Panc1 (cell line): ENCODE measurements at regions not wholly inside any gene's neighbourhood (a gene's known extent, or its start where the extent isn't known, plus 50 kb on each side); places are given as distances from the start of the nearest gene placed in this dataset.

Experiments used
- ATAC-seq: fragments of 200-7000 bp; cut with Tn5 transposase; 2 replicates; pipeline ENCODE4 v1.9.1; 2020; ENCODE audit warnings: mild to moderate bottlenecking, moderate library complexity
- BruUV-seq: library from RNA; stranded (reverse); fragments of 400-500 nt; replicated peaks from 2 replicates; lab custom pipeline; 2021; lab: Mats Ljungman, UMichigan
- CTCF ChIA-PET: fragments of 300-600 bp; sonication (Branson Sonifier 250); formaldehyde crosslinking; loops from one replicate; lab custom pipeline; 2022; ENCODE audit warnings: antibody characterized with exemption; lab: Charles Lee
- POLR2A ChIA-PET: fragments of 300-600 bp; sonication (Branson Sonifier 250); formaldehyde crosslinking; loops from one replicate; lab custom pipeline; 2022; ENCODE audit warnings: antibody characterized with exemption; lab: Charles Lee
- DNase-seq: peaks from one replicate; pipeline ENCODE4 v3.0.0-alpha.2; 2010; ENCODE audit warnings: low read depth, low spot score
- H3K27ac ChIP-seq: 2 replicates; pipeline ENCODE4 v1.5.1; 2011; ENCODE audit warnings: mild to moderate bottlenecking, low read length, inconsistent platforms
- H3K27me3 ChIP-seq: fragments of 200-500 bp; sonication (Bioruptor generic); 2 replicates; pipeline ENCODE4 v1.6.0; 2014; ENCODE audit warnings: low read length, inconsistent platforms; ENCODE audit not compliant: control insufficient read depth, insufficient read depth
- H3K36me3 ChIP-seq: fragments of 200-500 bp; sonication (Bioruptor generic); 2 replicates; pipeline ENCODE4 v1.5.1; 2014; ENCODE audit warnings: inconsistent platforms, mild to moderate bottlenecking, low read length, moderate library complexity; ENCODE audit not compliant: control insufficient read depth, insufficient read depth
- H3K4me1 ChIP-seq: 2 replicates; pipeline ENCODE4 v1.5.1; 2011; ENCODE audit warnings: inconsistent platforms, mild to moderate bottlenecking, low read length, moderate library complexity; ENCODE audit not compliant: control insufficient read depth, insufficient read depth
- H3K4me3 ChIP-seq, 2 experiments: 2 replicates each; pipeline ENCODE4 v1.5.1; 2011 to 2012; ENCODE audit warnings: low read depth in 2 of 2, low read length in 2 of 2, mild to moderate bottlenecking in 2 of 2, inconsistent platforms in 1 of 2, moderate library complexity in 1 of 2
- H3K9me3 ChIP-seq: fragments of 200-500 bp; sonication (Bioruptor generic); 2 replicates; pipeline ENCODE4 v1.5.1; 2014; ENCODE audit warnings: low read depth, mild to moderate bottlenecking, inconsistent platforms, low read length, moderate library complexity; ENCODE audit not compliant: control insufficient read depth, insufficient read depth
- POLR2AphosphoS5 ChIP-seq: IDR thresholded peaks from 2 replicates; pipeline ENCODE4 v1.6.1; 2012; ENCODE audit warnings: mild to moderate bottlenecking, low read depth, low read length, moderate library complexity
- SIN3A ChIP-seq: IDR thresholded peaks from 2 replicates; pipeline ENCODE4 v1.6.1; 2012; ENCODE audit warnings: low read depth, mild to moderate bottlenecking, low read length, moderate library complexity, borderline replicate concordance; ENCODE audit not compliant: insufficient read depth
- TCF7L2 ChIP-seq: IDR thresholded peaks from 2 replicates; pipeline ENCODE4 v1.6.1; 2011; ENCODE audit warnings: mild to moderate bottlenecking, low read depth, low read length, inconsistent platforms
- in situ Hi-C: cut with HindIII; loops from 2 replicates; pipeline ENCODE4 v1.10.0; 2016; ENCODE audit warnings: low sequenced_read_pairs, low pct_unique_long_range_greater_than_20kb
- intact Hi-C: fragments of 100-400 bp; cut with micrococcal nuclease; formaldehyde crosslinking; loops from one replicate; pipeline ENCODE4 v1.10.0; 2022; ENCODE audit not compliant: unreplicated experiment
- TF ChIP-seq, protein P1 (sequence below): fragments of 450-650 bp; IDR thresholded peaks from 2 replicates; pipeline ENCODE4 v1.5.1; 2017; ENCODE audit warnings: mild to moderate bottlenecking
- TF ChIP-seq, protein P2 (sequence below), 2 experiments: IDR thresholded peaks; 2 replicates each; pipeline ENCODE4 v1.6.1; 2011 to 2012; ENCODE audit warnings: low read depth in 2 of 2, control low read depth in 1 of 2, low read length in 1 of 2, mild to moderate bottlenecking in 1 of 2, moderate library complexity in 1 of 2; ENCODE audit not compliant: insufficient read depth in 1 of 2

DNA sequence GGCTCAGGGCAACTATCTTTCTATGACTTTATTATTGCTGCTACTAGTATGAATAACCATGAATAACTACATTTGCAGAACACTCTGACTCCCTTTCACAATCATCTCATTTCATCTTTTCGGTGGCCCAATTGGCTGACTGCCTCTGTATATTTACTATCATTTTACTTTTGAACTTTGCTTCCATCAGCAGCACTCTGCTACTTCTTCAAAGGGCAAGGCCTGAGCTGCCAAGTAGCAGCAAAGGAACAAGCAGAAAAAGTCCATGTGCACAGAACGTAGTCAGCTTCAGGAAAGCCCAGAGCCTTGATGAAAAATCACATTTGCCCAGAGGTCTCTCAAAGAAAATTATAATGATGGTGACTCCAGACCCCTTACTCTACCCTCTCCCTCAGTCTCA lies 214.5 kb upstream of the PUM3 start:
- BruUV-seq = no TSS peak
- ChIA-PET CTCF (no interaction called here), POLR2A (no interaction called here)
- no peaks in the 10 kb centered on the region for H3K4me1 ChIP-seq
- H3K36me3 ChIP-seq = no peaks in the 10 kb centered on the region
- in situ Hi-C loops (no loop called here), intact Hi-C loops (no loop called here)
- TF ChIP-seq POLR2AphosphoS5 = no peak
- TF ChIP-seq, protein P1, sequence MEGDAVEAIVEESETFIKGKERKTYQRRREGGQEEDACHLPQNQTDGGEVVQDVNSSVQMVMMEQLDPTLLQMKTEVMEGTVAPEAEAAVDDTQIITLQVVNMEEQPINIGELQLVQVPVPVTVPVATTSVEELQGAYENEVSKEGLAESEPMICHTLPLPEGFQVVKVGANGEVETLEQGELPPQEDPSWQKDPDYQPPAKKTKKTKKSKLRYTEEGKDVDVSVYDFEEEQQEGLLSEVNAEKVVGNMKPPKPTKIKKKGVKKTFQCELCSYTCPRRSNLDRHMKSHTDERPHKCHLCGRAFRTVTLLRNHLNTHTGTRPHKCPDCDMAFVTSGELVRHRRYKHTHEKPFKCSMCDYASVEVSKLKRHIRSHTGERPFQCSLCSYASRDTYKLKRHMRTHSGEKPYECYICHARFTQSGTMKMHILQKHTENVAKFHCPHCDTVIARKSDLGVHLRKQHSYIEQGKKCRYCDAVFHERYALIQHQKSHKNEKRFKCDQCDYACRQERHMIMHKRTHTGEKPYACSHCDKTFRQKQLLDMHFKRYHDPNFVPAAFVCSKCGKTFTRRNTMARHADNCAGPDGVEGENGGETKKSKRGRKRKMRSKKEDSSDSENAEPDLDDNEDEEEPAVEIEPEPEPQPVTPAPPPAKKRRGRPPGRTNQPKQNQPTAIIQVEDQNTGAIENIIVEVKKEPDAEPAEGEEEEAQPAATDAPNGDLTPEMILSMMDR = no peak
- H3K9me3 ChIP-seq = no peaks in the 10 kb centered on the region
- DNase-seq (no peak), ATAC-seq (no peak)
- H3K27ac ChIP-seq = no peak overlapping the region
- H3K27me3 ChIP-seq = no peaks in the 10 kb centered on the region
- no peak overlapping the region for H3K4me3 ChIP-seq

DNA sequence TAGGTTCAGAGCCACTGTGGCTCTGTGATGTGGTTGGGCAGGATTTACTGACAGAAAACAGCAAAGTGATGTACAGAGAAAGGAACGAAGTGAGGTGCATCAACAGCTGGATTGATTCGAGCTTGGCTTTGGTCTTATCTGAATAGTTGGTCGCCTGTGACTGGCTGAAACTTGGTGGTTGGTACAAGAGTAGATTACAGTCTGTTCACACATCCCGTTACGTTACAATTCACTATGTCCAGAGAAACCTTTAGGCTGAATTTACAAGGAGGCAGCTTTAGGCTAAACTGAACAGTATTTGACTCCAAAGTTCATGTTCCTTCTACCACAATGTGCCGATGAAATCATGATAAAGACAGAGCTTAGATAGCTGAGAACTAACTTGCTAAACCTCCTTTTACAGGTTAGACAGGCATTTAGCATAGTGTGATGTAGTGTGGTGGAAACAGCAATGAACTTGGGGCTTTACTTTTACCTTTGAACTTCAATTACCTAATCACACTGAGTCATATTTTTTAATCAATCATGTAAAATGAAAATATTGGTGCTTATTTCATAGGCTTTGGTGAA lies 210.2 kb upstream of the PUM3 start:
- ChIA-PET CTCF (no interaction called here), POLR2A (no interaction called here)
- Histone ChIP-seq H3K4me1 (no peaks in the 10 kb centered on the region), H3K27ac (no peak overlapping the region), H3K9me3 (no peaks in the 10 kb centered on the region), H3K36me3 (no peaks in the 10 kb centered on the region), H3K27me3 (no peaks in the 10 kb centered on the region), H3K4me3 (no peak overlapping the region)
- in situ Hi-C loops (no loop called here), intact Hi-C loops (no loop called here)
- TF ChIP-seq, protein P1 = no peak
- TF ChIP-seq TCF7L2 (no peak), POLR2AphosphoS5 (no peak), SIN3A (no peak)
- TF ChIP-seq, protein P2, sequence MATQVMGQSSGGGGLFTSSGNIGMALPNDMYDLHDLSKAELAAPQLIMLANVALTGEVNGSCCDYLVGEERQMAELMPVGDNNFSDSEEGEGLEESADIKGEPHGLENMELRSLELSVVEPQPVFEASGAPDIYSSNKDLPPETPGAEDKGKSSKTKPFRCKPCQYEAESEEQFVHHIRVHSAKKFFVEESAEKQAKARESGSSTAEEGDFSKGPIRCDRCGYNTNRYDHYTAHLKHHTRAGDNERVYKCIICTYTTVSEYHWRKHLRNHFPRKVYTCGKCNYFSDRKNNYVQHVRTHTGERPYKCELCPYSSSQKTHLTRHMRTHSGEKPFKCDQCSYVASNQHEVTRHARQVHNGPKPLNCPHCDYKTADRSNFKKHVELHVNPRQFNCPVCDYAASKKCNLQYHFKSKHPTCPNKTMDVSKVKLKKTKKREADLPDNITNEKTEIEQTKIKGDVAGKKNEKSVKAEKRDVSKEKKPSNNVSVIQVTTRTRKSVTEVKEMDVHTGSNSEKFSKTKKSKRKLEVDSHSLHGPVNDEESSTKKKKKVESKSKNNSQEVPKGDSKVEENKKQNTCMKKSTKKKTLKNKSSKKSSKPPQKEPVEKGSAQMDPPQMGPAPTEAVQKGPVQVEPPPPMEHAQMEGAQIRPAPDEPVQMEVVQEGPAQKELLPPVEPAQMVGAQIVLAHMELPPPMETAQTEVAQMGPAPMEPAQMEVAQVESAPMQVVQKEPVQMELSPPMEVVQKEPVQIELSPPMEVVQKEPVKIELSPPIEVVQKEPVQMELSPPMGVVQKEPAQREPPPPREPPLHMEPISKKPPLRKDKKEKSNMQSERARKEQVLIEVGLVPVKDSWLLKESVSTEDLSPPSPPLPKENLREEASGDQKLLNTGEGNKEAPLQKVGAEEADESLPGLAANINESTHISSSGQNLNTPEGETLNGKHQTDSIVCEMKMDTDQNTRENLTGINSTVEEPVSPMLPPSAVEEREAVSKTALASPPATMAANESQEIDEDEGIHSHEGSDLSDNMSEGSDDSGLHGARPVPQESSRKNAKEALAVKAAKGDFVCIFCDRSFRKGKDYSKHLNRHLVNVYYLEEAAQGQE (IDR thresholded peaks at IDR 0.05; ENCODE audit: insufficient read depth in 1 of 2, low read depth in 2 of 2, low read length in 1 of 2) = no peak
- no TSS peak for BruUV-seq
- DNase-seq = no peak
- ATAC-seq = no peak
